Activated CD4-positive, alpha-beta T cell treated with anti-CD3 and anti-CD28 coated beads, Interleukin-2, amount 50 U/mL, for 24 hours (primary cell): ENCODE measurements at regions not wholly inside any gene's neighbourhood (a gene's known extent, or its start where the extent isn't known, plus 50 kb on each side); places are given as distances from the start of the nearest gene placed in this dataset.

Source experiments
- DNase-seq, 2 donors: peaks; one replicate each; pipeline ENCODE4 v3.0.0-alpha.2; 2020; ENCODE audit warnings: low read depth in 1 of 2, low spot score in 1 of 2

- DNase-seq, result no peak
Observed at GRCh38 chr7:46391231-46392201, 470.4 kb upstream of the IGFBP3 start.

- DNase-seq, result no peak
Observed at GRCh38 chr7:46390042-46390441, 469.0 kb upstream of the IGFBP3 start.

GRCh38 chr7:46389146-46389545 is 468.1 kb upstream of the IGFBP3 start:
- DNase-seq, result no peak

GRCh38 chr7:46387646-46388045 is 466.6 kb upstream of the IGFBP3 start:
- no peak for DNase-seq

GRCh38 chr7:46386428-46387399 is 465.6 kb upstream of the IGFBP3 start:
- no peak for DNase-seq

- no peak for DNase-seq
Observed at GRCh38 chr7:46385662-46386309, 464.7 kb upstream of the IGFBP3 start.

GRCh38 chr7:46383605-46384004 is 462.5 kb upstream of the IGFBP3 start:
- DNase-seq, result no peak

GRCh38 chr7:46369933-46370654 is 449.0 kb upstream of the IGFBP3 start:
- DNase-seq, result no peak

GRCh38 chr7:46368871-46369270 is 447.8 kb upstream of the IGFBP3 start:
- no peak for DNase-seq

- no peak for DNase-seq
Observed at GRCh38 chr7:46366526-46366925, 445.5 kb upstream of the IGFBP3 start.

- no peak for DNase-seq
Observed at GRCh38 chr7:46363688-46364087, 442.6 kb upstream of the IGFBP3 start.

- DNase-seq, result no peak
Observed at GRCh38 chr7:46360811-46361210, 439.7 kb upstream of the IGFBP3 start.

- DNase-seq, result no peak
Observed at GRCh38 chr7:46360296-46360695, 439.2 kb upstream of the IGFBP3 start.

- no peak for DNase-seq
Observed at GRCh38 chr7:46357851-46358250, 436.8 kb upstream of the IGFBP3 start.

- no peak for DNase-seq
Observed at GRCh38 chr7:46357290-46357689, 436.2 kb upstream of the IGFBP3 start.

- DNase-seq, result no peak
Observed at GRCh38 chr7:46356371-46356770, 435.3 kb upstream of the IGFBP3 start.

- no peak for DNase-seq
Observed at GRCh38 chr7:46355331-46355730, 434.3 kb upstream of the IGFBP3 start.

- DNase-seq, result no peak
Observed at GRCh38 chr7:46352004-46352954, 431.2 kb upstream of the IGFBP3 start.

GRCh38 chr7:46349490-46349889 is 428.4 kb upstream of the IGFBP3 start:
- DNase-seq, result no peak
